Liver (tissue), 8 donors: ENCODE measurements at regions not wholly inside any gene's neighbourhood (a gene's known extent, or its start where the extent isn't known, plus 50 kb on each side); places are given as distances from the start of the nearest gene placed in this dataset.

Experiments used
- DNase-seq: peaks from one replicate; pipeline ENCODE4 v3.0.0-alpha.2; 2017; ENCODE audit warnings: low spot score
- H3K27ac ChIP-seq, 2 donors: one replicate each; pipeline ENCODE4 v1.7.0; 2013; ENCODE audit warnings: inconsistent platforms in 2 of 2, low read length in 2 of 2, control low read depth in 1 of 2, low read depth in 1 of 2, mild to moderate bottlenecking in 1 of 2
- H3K27me3 ChIP-seq, 4 donors: one replicate each; pipeline versions ENCODE4 v1.6.1 to v1.7.0; 2013; ENCODE audit warnings: low read length in 3 of 4, inconsistent platforms in 1 of 4, mild to moderate bottlenecking in 1 of 4, moderate library complexity in 1 of 4; ENCODE audit not compliant: control insufficient read depth in 4 of 4, insufficient read depth in 4 of 4
- H3K36me3 ChIP-seq, 4 donors: one replicate each; pipeline versions ENCODE4 v1.6.1 to v1.7.0; 2013; ENCODE audit warnings: low read length in 3 of 4, mild to moderate bottlenecking in 3 of 4, low read depth in 1 of 4, moderate library complexity in 1 of 4; ENCODE audit not compliant: control insufficient read depth in 4 of 4, insufficient read depth in 3 of 4
- H3K4me1 ChIP-seq, 4 donors: one replicate each; pipeline versions ENCODE4 v1.6.1 to v1.7.0; 2013; ENCODE audit warnings: low read length in 3 of 4, mild to moderate bottlenecking in 3 of 4, moderate library complexity in 1 of 4; ENCODE audit not compliant: control insufficient read depth in 4 of 4, insufficient read depth in 4 of 4
- H3K4me3 ChIP-seq, 3 donors: one replicate each; pipeline versions ENCODE4 v1.6.1 to v1.7.0; 2013; ENCODE audit warnings: low read length in 3 of 3, control low read depth in 1 of 3, low read depth in 1 of 3, mild to moderate bottlenecking in 1 of 3
- H3K9ac ChIP-seq, 2 donors: one replicate each; pipeline ENCODE4 v1.7.0; 2013; ENCODE audit warnings: low read length in 2 of 2, mild to moderate bottlenecking in 2 of 2, moderate library complexity in 2 of 2, control low read depth in 1 of 2, low read depth in 1 of 2
- H3K9me3 ChIP-seq, 4 donors: one replicate each; pipeline versions ENCODE4 v1.6.1 to v1.7.0; 2013; ENCODE audit warnings: low read length in 3 of 4; ENCODE audit not compliant: control insufficient read depth in 4 of 4
- ATF3 ChIP-seq: IDR thresholded peaks from 2 replicates; pipeline ENCODE4 v1.6.1; 2016; ENCODE audit warnings: antibody characterized with exemption
- CTCF ChIP-seq: fragments of 150-350 bp; IDR thresholded peaks from 2 replicates; pipeline ENCODE4 v1.5.1; 2017; ENCODE audit warnings: improper control_type of control experiment, low read depth, low read length; ENCODE audit not compliant: missing input control
- FOXA2 ChIP-seq: IDR thresholded peaks from 2 replicates; pipeline ENCODE4 v1.6.1; 2016; ENCODE audit warnings: antibody characterized with exemption
- GABPA ChIP-seq, 2 donors: IDR thresholded peaks in 1 of 2; conservative IDR thresholded peaks in 1 of 2; 2 replicates each; pipeline ENCODE4 v1.6.1; 2016; ENCODE audit warnings: antibody characterized with exemption in 2 of 2, mild to moderate bottlenecking in 1 of 2, moderate library complexity in 1 of 2
- HNF4A ChIP-seq, 2 donors: conservative IDR thresholded peaks; 2 replicates each; pipeline ENCODE4 v1.6.1; 2016; ENCODE audit warnings: antibody characterized with exemption in 2 of 2, mild to moderate bottlenecking in 2 of 2
- JUND ChIP-seq, 2 donors: IDR thresholded peaks; 2 replicates each; pipeline ENCODE4 v1.6.1; 2016; ENCODE audit warnings: antibody characterized with exemption in 2 of 2
- NR2F2 ChIP-seq: IDR thresholded peaks from 2 replicates; pipeline ENCODE4 v1.6.1; 2016; ENCODE audit warnings: antibody characterized with exemption
- RAD21 ChIP-seq, 2 donors: IDR thresholded peaks; 2 replicates each; pipeline ENCODE4 v1.6.1; 2016; ENCODE audit warnings: antibody characterized with exemption in 2 of 2, mild to moderate bottlenecking in 2 of 2
- REST ChIP-seq: IDR thresholded peaks from 2 replicates; pipeline ENCODE4 v1.6.1; 2016; ENCODE audit warnings: antibody characterized with exemption, mild to moderate bottlenecking
- SP1 ChIP-seq: IDR thresholded peaks from 2 replicates; pipeline ENCODE4 v1.6.1; 2018; ENCODE audit warnings: antibody characterized with exemption, mild to moderate bottlenecking
- WGBS: extraction: QIAGEN DNeasy Blood & Tissue Kit; methylation state at CpG from one replicate; pipeline ENCODE4 v1.1.7; 2013; 5-methylcytosine and 5-hydroxymethylcytosine counted together
- donor health status: healthy.
- donor health status: healthy.
- donor health status: healthy.
- donor health status: healthy.
- donor health status: healthy.

GRCh38 chr10:62633976-62634375, 170.5 kb upstream of the ADO start (continued):
- TF ChIP-seq NR2F2 (no peak), GABPA (IDR thresholded peaks at IDR 0.05 in 1 of 2, conservative IDR thresholded peaks at IDR 0.05 in 1 of 2) (no peak)

- H3K9me3 ChIP-seq = no peaks in the 10 kb centered on the region
- H3K27ac ChIP-seq = peak overlapping the region in 1 of 2 donors; percentile 16
- H3K9ac ChIP-seq = no peak overlapping the region
- H3K4me1 ChIP-seq = no peaks in the 10 kb centered on the region
- WGBS = 60% methylated on average over 2 of the region's 2 CpGs
- TF ChIP-seq SP1 (no peak), ATF3 (no peak), REST (no peak), JUND (IDR thresholded peaks at IDR 0.05) (no peak), FOXA2 (no peak)
- no peak for DNase-seq
- no peak overlapping the region for H3K4me3 ChIP-seq
- no peaks in the 10 kb centered on the region for H3K36me3 ChIP-seq
- H3K27me3 ChIP-seq = no peaks in the 10 kb centered on the region
Measured at GRCh38 chr10:62634576-62634975, 169.9 kb upstream of the ADO start.

GRCh38 chr10:62635127-62635526, 169.4 kb upstream of the ADO start:
- Histone ChIP-seq H3K9ac (peak overlapping the region in 1 of 2 donors; percentile 14), H3K4me1 (no peaks in the 10 kb centered on the region), H3K36me3 (no peaks in the 10 kb centered on the region), H3K4me3 (no peak overlapping the region), H3K9me3 (no peaks in the 10 kb centered on the region), H3K27ac (no peak overlapping the region), H3K27me3 (no peaks in the 10 kb centered on the region)
- WGBS = 76% methylated on average over 3 of the region's 3 CpGs
- DNase-seq = no peak
- TF ChIP-seq ATF3 (no peak), GABPA (IDR thresholded peaks at IDR 0.05 in 1 of 2, conservative IDR thresholded peaks at IDR 0.05 in 1 of 2) (no peak), RAD21 (IDR thresholded peaks at IDR 0.05) (no peak), SP1 (no peak), HNF4A (conservative IDR thresholded peaks at IDR 0.05) (no peak), CTCF (no peak), REST (no peak)
